Tibial artery (tissue), 4 donors: ENCODE measurements at regions not wholly inside any gene's neighbourhood (a gene's known extent, or its start where the extent isn't known, plus 50 kb on each side); places are given as distances from the start of the nearest gene placed in this dataset.

Experiments used
- DNase-seq, 2 donors: peaks; one replicate each; pipeline ENCODE4 v3.0.0-alpha.2; 2019
- H3K27ac ChIP-seq, 2 donors: fragments of 200-600 bp; sonication (generic) in 1 of 2; 1 replicate in 1 of 2; 2 replicates in 1 of 2; pipeline ENCODE4 v1.5.1; 2018 to 2019; ENCODE audit warnings: mild to moderate bottlenecking in 1 of 2
- H3K27me3 ChIP-seq, 2 donors: fragments of 200-600 bp; sonication (generic) in 1 of 2; one replicate each; pipeline versions ENCODE4 v1.5.1 to v1.6.0; 2016 to 2019
- H3K36me3 ChIP-seq, 3 donors: fragments of 200-600 bp; sonication (generic) in 2 of 3; one replicate each; pipeline ENCODE4 v1.5.1; 2016 to 2019; ENCODE audit warnings: mild to moderate bottlenecking in 2 of 3
- H3K4me1 ChIP-seq, 4 donors: fragments of 200-600 bp; sonication (generic) in 2 of 4; 1 replicate in 3 of 4; 2 replicates in 1 of 4; pipeline ENCODE4 v1.5.1; 2016 to 2019
- H3K4me3 ChIP-seq, 2 donors: fragments of 200-600 bp; sonication (generic) in 1 of 2; 1 replicate in 1 of 2; 2 replicates in 1 of 2; pipeline ENCODE4 v1.5.1; 2018 to 2019; ENCODE audit warnings: mild to moderate bottlenecking in 2 of 2
- H3K9me3 ChIP-seq, 3 donors: fragments of 200-600 bp; sonication (generic) in 1 of 3; one replicate each; pipeline ENCODE4 v1.5.1; 2016 to 2019
- CTCF ChIP-seq, 2 experiments: fragments of 200-600 bp in 1 of 2; fragments of 450-650 bp in 1 of 2; IDR thresholded peaks; one replicate each; pipeline ENCODE4 v1.5.1; 2017 to 2019; ENCODE audit warnings: antibody characterized with exemption in 2 of 2, mild to moderate bottlenecking in 1 of 2, moderate library complexity in 1 of 2
- intact Hi-C: fragments of 100-400 bp; cut with DNase I; formaldehyde crosslinking; loops from one replicate; pipeline ENCODE4 v1.15.0; 2023; ENCODE audit warnings: low total_unique reads

GRCh38 chr2:203645831-203646230 lies 60.6 kb upstream of the CD28 start:
- TF ChIP-seq CTCF (IDR thresholded peaks at IDR 0.05), result no peak
- intact Hi-C loops, result no loop called here
- Histone ChIP-seq H3K36me3 (no peaks in the 10 kb centered on the region), H3K27ac (no peak overlapping the region), H3K9me3 (no peaks in the 10 kb centered on the region), H3K27me3 (no peaks in the 10 kb centered on the region), H3K4me3 (no peak overlapping the region), H3K4me1 (peaks cover 0 to 28% (median 20%) of the 10 kb centered on the region in 4 donors)
- DNase-seq, result no peak

- Histone ChIP-seq H3K36me3 (no peaks in the 10 kb centered on the region), H3K4me1 (peaks cover 0 to 34% (median 25%) of the 10 kb centered on the region in 4 donors), H3K27me3 (no peaks in the 10 kb centered on the region), H3K4me3 (no peak overlapping the region), H3K9me3 (no peaks in the 10 kb centered on the region), H3K27ac (no peak overlapping the region)
- no peak for DNase-seq
- no peak for TF ChIP-seq CTCF (IDR thresholded peaks at IDR 0.05)
- intact Hi-C loops, result no loop called here
Measured at GRCh38 chr2:203646266-203646864, 60.1 kb upstream of the CD28 start.

GRCh38 chr2:203646961-203647360 lies 59.5 kb upstream of the CD28 start:
- Histone ChIP-seq H3K27ac (no peak overlapping the region), H3K36me3 (no peaks in the 10 kb centered on the region), H3K4me1 (peaks cover 0 to 35% (median 25%) of the 10 kb centered on the region in 4 donors), H3K4me3 (no peak overlapping the region), H3K9me3 (no peaks in the 10 kb centered on the region), H3K27me3 (no peaks in the 10 kb centered on the region)
- TF ChIP-seq CTCF (IDR thresholded peaks at IDR 0.05), result no peak
- intact Hi-C loops, result no loop called here
- no peak for DNase-seq

GRCh38 chr2:203647579-203647978 lies 58.9 kb upstream of the CD28 start:
- H3K36me3 ChIP-seq, result no peaks in the 10 kb centered on the region
- no peak for DNase-seq
- TF ChIP-seq CTCF (IDR thresholded peaks at IDR 0.05), result no peak
- H3K27me3 ChIP-seq, result no peaks in the 10 kb centered on the region
- H3K4me1 ChIP-seq, result peaks cover 0 to 35% (median 25%) of the 10 kb centered on the region in 4 donors
- no peak overlapping the region for H3K4me3 ChIP-seq
- no peak overlapping the region for H3K27ac ChIP-seq
- H3K9me3 ChIP-seq, result no peaks in the 10 kb centered on the region
- intact Hi-C loops, result no loop called here

GRCh38 chr2:203648273-203648672 lies 58.2 kb upstream of the CD28 start:
- no peak overlapping the region for H3K4me3 ChIP-seq
- H3K9me3 ChIP-seq, result no peaks in the 10 kb centered on the region
- H3K4me1 ChIP-seq, result peaks cover 0 to 35% (median 25%) of the 10 kb centered on the region in 4 donors
- intact Hi-C loops, result no loop called here
- H3K27ac ChIP-seq, result no peak overlapping the region
- H3K36me3 ChIP-seq, result no peaks in the 10 kb centered on the region
- TF ChIP-seq CTCF (IDR thresholded peaks at IDR 0.05), result no peak
- H3K27me3 ChIP-seq, result no peaks in the 10 kb centered on the region
- no peak for DNase-seq
